HL-60 (cell line): ENCODE measurements at regions not wholly inside any gene's neighbourhood (a gene's known extent, or its start where the extent isn't known, plus 50 kb on each side); places are given as distances from the start of the nearest gene placed in this dataset.

Experiments used
- CTCF ChIP-seq: IDR thresholded peaks from one replicate; pipeline ENCODE4 v1.5.1; 2011; ENCODE audit warnings: low read length, control low read depth, inconsistent platforms; ENCODE audit not compliant: insufficient read depth
- GABPA ChIP-seq: IDR thresholded peaks from 2 replicates; pipeline ENCODE4 v1.6.1; 2012; ENCODE audit warnings: low read depth
- POLR2AphosphoS5 ChIP-seq: IDR thresholded peaks from 2 replicates; pipeline ENCODE4 v1.6.1; 2012; ENCODE audit warnings: low read depth
- SPI1 ChIP-seq: IDR thresholded peaks from 2 replicates; pipeline ENCODE4 v1.6.1; 2012; ENCODE audit warnings: low read depth, mild to moderate bottlenecking, borderline replicate concordance
- TF ChIP-seq, protein P1 (sequence below): IDR thresholded peaks from 2 replicates; pipeline ENCODE4 v1.6.1; 2012; ENCODE audit warnings: low read depth; ENCODE audit not compliant: insufficient replicate concordance

- TF ChIP-seq CTCF (no peak), POLR2AphosphoS5 (no peak), SPI1 (no peak), GABPA (no peak)
- TF ChIP-seq, protein P1, sequence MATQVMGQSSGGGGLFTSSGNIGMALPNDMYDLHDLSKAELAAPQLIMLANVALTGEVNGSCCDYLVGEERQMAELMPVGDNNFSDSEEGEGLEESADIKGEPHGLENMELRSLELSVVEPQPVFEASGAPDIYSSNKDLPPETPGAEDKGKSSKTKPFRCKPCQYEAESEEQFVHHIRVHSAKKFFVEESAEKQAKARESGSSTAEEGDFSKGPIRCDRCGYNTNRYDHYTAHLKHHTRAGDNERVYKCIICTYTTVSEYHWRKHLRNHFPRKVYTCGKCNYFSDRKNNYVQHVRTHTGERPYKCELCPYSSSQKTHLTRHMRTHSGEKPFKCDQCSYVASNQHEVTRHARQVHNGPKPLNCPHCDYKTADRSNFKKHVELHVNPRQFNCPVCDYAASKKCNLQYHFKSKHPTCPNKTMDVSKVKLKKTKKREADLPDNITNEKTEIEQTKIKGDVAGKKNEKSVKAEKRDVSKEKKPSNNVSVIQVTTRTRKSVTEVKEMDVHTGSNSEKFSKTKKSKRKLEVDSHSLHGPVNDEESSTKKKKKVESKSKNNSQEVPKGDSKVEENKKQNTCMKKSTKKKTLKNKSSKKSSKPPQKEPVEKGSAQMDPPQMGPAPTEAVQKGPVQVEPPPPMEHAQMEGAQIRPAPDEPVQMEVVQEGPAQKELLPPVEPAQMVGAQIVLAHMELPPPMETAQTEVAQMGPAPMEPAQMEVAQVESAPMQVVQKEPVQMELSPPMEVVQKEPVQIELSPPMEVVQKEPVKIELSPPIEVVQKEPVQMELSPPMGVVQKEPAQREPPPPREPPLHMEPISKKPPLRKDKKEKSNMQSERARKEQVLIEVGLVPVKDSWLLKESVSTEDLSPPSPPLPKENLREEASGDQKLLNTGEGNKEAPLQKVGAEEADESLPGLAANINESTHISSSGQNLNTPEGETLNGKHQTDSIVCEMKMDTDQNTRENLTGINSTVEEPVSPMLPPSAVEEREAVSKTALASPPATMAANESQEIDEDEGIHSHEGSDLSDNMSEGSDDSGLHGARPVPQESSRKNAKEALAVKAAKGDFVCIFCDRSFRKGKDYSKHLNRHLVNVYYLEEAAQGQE, result no peak
These were observed 438.1 kb downstream of the FUT8 start for GRCh38 chr14:65850429-65851135.
